ENCODE measurements at regions not wholly inside any gene's neighbourhood (a gene's known extent, or its start where the extent isn't known, plus 50 kb on each side); places are given as distances from the start of the nearest gene placed in this dataset.

- no peak for TF ChIP-seq CTCF (IDR thresholded peaks at IDR 0.05)
- no peak for TF ChIP-seq POLR2A (IDR thresholded peaks at IDR 0.05)
These were observed 178.2 kb upstream of the FBXL7 start for GRCh38 chr5:15321776-15322175.
